GM18498 (cell line): ENCODE measurements at regions not wholly inside any gene's neighbourhood (a gene's known extent, or its start where the extent isn't known, plus 50 kb on each side); places are given as distances from the start of the nearest gene placed in this dataset.
"Not testable (repeated sequence)": the region's sequence is repeated elsewhere in the genome, so short reads cannot be mapped to it uniquely, and the experiment has no call there.

Experiments
- ATAC-seq: cut with Tn5 transposase; IDR thresholded peaks from one replicate; pipeline ENCODE4 v1.9.1; 2021; ENCODE audit warnings: mild to moderate bottlenecking, moderate library complexity; ENCODE audit not compliant: unreplicated experiment

DNA sequence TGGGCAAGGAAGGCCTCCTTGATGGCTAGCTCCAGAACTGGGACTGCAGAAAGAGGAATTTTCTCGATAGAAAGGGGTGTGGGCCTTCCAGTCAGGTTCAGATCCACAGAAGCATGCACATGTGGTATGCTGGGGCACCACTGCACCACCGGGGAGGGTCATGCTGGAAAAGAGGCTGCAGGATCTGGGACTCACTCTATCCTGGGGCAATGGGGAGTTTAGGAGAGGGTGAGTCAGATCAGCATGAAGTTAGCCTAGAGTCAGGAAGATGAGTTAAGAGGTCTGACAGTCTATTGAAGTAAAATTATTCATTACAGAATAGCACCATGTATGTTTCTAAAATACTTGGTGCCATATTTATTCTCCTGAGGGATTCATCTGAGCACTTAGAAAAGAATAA is 130.2 kb upstream of the TOPAZ1 start:
- no peak for ATAC-seq

DNA sequence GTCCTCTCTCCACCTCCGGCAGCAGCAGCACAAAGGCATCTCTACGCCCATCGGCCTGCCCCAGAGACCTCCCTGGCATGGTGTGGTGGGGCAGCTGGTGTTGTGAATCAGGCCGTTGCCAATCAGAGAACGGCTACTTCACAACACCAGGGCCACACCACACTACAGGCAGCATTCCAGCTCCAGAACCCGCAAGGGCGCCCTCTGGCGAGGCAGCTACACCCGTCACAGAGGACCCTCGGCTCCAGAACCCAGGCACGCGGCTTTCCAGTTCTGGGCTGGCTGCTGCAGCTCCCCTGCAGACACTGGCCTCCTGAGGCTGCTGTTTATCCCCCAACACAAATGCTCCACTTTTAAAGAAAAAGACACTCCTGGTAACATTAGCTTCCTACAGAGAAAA is 127.5 kb upstream of the TOPAZ1 start:
- ATAC-seq, result no peak

DNA sequence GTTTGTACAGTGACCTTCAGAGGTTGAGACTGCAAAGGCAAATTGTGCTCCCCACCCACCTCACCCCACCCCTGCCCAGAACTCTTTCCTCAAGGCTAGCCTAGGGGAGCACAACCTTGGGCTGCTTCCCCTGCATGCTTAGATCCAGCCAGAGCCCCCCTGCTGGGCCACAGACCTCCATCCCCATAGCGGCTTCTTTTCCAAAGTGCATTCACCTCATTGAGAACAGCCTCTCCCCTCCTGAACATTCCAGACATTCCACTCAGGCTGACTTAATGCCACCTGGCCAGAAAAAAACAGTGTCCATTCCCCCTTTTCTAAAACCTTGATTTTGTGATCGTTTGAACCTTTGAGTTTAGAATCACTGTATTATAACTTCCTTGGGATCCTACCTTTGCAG is 124.4 kb upstream of the TOPAZ1 start:
- ATAC-seq, result no peak

GRCh38 chr3:44117736-44118135 is 124.0 kb upstream of the TOPAZ1 start:
- ATAC-seq, result no peak

DNA sequence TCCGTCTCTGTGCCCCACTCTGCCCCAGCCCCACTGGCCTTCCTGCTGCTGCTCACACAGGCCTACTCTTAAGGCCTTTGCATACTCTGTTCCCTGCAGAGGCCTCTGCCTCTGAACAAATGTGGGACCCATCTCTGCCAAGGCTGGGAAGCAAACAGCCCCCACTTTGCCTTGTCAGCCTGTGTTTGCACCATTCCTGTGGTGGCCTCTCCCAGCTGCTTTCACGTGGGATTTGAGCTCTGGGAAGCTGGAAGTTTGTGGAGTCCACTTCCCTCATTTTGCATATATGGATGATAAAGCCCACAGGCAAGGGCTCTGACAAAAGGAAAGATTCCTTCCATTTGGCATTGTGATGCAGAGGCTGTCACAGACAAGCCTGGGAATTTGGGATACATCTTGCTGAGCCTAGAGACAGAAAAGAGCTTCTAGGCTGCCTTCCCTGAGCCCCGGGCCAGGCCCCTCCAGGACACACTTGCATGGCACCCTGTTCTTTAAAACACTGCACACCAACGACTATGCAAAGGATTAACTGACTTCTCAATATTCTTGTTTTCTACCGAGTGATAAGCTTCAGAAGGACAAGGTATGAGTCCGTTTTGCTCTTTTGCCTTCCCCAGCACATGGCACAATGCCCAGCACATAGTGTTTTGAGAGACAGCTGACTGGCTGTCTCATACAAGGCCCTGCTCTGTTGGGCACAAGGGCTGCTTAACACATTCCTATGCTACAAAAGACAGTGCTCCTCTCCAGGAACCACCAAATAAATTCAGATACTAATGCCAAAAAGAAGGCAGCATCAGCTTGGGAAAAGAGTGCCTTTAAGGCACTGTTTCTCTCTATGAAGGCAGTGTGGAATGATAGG is 120.7 kb upstream of the TOPAZ1 start:
- ATAC-seq, result no peak

DNA sequence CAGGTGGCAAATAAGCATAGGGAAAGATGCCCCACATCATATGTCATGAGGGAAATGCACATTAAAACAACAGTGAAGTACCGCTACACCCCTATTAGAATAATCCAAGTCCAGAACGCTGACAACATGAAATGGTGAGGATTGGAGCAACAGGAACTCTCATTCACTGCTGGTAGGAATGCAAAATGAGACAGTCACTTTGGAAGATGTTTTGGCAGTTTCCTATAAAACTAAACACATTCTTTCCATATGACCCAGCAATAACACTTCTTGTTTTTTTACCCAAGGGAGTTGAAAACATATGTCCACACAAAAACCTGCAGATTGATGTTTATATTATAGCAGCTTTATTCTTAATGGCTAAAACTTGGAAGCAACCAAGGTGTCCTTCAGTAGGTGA is 116.4 kb upstream of the TOPAZ1 start:
- no peak for ATAC-seq

GRCh38 chr3:44125882-44126281 is 115.8 kb upstream of the TOPAZ1 start:
- ATAC-seq, result no peak

- ATAC-seq, result no peak
Measured at GRCh38 chr3:44128057-44128775, 113.5 kb upstream of the TOPAZ1 start.

GRCh38 chr3:44130249-44130648 is 111.4 kb upstream of the TOPAZ1 start:
- ATAC-seq, result no peak

- ATAC-seq, result no peak
Measured at GRCh38 chr3:44132061-44132460, 109.6 kb upstream of the TOPAZ1 start.

GRCh38 chr3:44132593-44132992 is 109.1 kb upstream of the TOPAZ1 start:
- ATAC-seq, result no peak

- ATAC-seq, result no peak
Measured at GRCh38 chr3:44136421-44136820, 105.3 kb upstream of the TOPAZ1 start.

DNA sequence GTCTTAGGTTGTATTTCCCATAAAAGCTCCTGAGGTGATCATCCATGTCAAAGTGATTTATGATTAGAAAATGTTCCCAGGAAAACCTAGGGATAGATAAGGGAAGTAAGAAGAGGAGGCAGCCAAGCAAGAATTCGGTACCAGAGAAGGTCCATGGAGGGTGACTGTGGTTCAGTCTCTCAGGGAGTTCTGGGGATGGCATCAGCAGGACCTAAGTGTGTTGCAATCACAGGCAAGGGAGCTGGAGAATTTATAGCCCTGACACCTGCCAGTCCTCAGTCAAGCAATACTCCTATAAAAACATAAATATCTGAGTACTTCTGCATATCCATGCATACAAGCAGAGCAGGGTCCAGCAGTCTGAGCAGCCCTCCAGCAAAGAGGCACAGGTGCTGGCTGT is 95.6 kb upstream of the TOPAZ1 start:
- ATAC-seq, result no peak

DNA sequence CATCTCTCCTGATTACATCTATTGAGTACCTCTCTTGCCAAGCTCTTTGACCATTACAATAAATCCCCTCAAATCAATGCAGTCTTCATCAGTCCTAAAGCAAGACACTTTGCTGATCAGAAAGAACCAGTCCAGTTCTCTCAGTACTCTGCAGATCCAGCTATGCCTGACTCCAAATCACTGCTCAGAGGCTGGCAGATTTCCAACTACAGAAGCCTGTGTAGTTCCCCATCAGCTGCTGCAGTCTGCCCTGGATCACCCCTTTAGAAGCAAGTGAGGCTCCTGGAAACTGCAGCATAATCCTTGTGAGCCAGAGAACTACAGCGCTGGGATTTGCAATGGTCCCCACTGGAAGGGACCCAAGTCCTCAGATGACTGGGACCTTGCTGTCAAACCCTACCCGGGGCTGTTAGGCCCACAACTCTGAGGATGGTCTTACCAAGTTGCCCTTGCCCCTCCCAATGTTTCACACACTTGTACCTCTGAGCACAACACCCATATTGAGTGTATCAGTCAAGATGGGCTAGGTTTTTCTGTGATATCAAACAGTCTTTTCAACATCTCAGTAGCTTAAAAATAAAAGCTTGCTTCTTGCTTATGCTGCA is 81.9 kb upstream of the TOPAZ1 start:
- no peak for ATAC-seq

DNA sequence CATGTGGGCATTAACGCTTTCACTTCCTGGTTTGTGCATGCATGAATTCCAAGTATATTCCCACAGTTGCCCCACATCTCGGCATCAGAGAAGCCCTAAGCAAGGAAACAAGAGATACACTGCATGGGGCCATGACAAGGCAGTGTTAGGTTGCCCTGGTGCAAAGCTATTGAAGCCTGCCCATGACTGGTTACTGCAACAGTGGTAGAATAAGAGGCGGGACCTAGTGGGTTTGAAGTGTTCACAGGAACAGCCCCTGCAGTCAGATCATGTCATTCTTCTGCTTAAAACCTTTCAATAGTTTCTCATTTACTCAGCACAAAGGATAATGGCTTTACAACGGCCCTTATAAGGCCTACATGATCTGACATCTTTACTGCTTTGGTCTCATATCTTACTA is 80.9 kb upstream of the TOPAZ1 start:
- no peak for ATAC-seq

DNA sequence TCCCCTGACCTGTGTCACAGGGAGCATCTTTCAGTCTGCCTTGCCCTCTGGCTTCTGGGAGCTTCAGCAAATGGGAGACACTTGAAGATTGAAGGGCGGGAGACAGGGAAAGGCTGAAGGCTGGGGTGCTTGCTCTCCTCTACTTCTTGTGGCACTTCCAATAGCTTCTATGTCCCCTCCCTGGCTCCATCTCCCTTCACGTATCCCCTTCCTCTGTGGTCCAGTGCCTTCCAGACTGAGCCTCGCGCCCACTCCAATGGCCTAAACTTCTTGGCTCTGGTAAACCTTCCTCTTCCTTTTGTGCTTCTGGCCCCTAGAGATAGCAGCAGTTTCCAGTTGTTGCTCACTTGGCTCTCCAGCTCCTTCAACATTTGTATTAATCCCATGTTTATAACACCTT is 69.8 kb upstream of the TOPAZ1 start:
- ATAC-seq, result no peak

GRCh38 chr3:44172701-44173100 is 69.0 kb upstream of the TOPAZ1 start:
- not testable (repeated sequence) for ATAC-seq

DNA sequence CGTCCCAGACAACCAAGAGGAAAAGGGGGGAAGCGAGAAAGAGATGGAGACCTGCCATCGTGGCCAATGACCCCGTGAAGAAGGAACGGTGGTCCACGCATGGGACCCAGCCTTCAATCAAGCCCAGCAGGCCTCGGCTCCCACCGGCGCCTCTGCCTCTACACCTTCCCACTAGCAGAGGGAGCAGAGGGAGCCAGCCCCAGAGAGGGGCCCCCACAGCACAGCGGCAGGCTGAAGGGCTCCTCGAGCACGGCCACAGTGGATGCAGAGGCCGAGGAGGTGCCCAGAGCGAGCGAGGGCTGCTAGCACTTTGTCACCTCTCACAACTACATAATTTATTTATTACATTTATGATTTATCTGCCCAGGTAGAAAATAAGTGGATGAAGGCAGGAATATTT is 68.4 kb upstream of the TOPAZ1 start:
- ATAC-seq, result no peak

DNA sequence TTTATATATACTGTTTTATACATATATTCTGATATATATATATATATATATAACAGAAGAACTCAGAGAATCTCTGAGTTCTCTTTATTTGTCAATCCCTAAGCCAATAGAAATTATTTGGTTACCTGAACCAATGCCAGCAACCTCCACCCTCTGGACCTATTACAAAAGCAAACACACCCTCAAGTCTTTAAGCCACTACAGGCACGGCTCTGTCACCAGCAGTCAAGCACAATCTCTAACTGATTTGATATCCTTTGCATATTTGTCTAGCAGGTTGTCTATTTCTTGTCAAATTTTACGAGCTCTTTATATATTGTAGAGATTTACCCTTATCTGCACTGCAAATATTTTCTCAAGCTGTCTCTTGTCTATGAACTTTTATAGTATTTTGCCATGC is 66.6 kb upstream of the TOPAZ1 start:
- no peak for ATAC-seq

DNA sequence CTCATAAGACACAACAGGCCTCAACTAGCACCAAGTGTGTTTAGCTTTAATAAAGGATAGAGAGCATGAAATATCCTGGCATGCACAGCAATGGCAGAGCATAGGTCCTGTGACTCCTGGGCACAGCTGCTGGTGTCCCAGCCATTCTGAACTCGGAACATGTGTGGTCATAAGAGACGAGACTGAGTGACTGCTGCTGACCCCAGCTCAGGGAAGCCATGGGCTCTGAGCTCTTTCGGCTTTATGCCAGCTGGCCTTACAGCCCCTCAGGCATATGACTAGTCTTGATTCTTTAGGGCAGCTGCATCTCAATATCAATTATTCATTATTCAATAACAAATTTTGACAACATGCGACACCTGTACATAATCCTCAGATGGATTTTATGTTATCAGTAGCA is 62.4 kb upstream of the TOPAZ1 start:
- no peak for ATAC-seq

DNA sequence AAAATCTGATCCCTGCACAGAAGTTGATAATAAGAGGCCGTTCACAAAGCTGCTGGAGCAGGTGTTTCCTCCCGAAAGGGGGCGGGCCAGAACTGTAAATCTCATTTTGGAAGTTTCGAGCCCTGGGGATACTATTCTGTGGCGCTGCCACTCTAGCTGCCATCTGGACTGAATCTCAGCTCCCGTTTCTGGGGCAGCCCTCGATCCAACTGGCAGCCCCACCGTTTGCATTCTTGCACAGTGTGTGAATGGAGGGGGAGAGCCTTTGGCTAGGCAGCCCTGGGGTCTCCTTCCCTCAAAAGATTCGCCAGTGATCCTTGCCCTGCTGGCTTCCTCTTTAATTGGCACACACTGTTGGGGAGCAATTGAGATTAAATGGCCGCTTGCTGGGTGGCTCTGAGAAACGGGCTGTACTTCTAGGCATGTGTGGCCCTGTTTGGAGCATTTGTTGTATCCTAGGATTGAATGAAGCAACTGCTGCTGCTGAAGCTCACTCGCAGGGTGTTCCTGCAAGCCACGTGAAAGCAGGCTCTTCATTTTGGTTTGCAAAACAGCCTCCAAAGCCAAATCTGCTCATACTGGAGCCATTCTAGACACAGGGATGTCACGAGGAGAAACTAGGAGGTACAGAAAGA is 57.2 kb upstream of the TOPAZ1 start:
- no peak for ATAC-seq
